Gastrocnemius medialis (tissue), 4 donors: ENCODE measurements at regions not wholly inside any gene's neighbourhood (a gene's known extent, or its start where the extent isn't known, plus 50 kb on each side); places are given as distances from the start of the nearest gene placed in this dataset.

Source experiments
- ATAC-seq, 2 donors: fragments of 150-250 bp; one replicate each; pipeline ENCODE4 v1.9.1; 2016
- DNase-seq, 2 donors: peaks; one replicate each; pipeline ENCODE4 v3.0.0-alpha.2; 2019
- H3K27ac ChIP-seq, 4 donors: fragments of 200-600 bp; sonication (generic); 1 replicate in 1 of 4; 2 replicates in 3 of 4; pipeline ENCODE4 v1.5.1; 2016 to 2018; ENCODE audit warnings: mild to moderate bottlenecking in 2 of 4, moderate library complexity in 1 of 4
- H3K27me3 ChIP-seq, 3 donors: fragments of 200-600 bp; sonication (generic) in 2 of 3; 1 replicate in 1 of 3; 2 replicates in 2 of 3; pipeline versions ENCODE4 v1.5.1 to v1.6.0; 2016 to 2019; ENCODE audit warnings: mild to moderate bottlenecking in 1 of 3, moderate library complexity in 1 of 3
- H3K36me3 ChIP-seq, 2 donors: fragments of 200-600 bp; sonication (generic) in 1 of 2; one replicate each; pipeline ENCODE4 v1.5.1; 2017 to 2018
- H3K4me1 ChIP-seq, 2 donors: fragments of 200-600 bp; sonication (generic) in 1 of 2; one replicate each; pipeline ENCODE4 v1.5.1; 2016 to 2017; ENCODE audit warnings: mild to moderate bottlenecking in 2 of 2
- H3K4me3 ChIP-seq, 4 donors: fragments of 200-600 bp; sonication (generic) in 3 of 4; 1 replicate in 1 of 4; 2 replicates in 3 of 4; pipeline ENCODE4 v1.5.1; 2016 to 2019; ENCODE audit warnings: mild to moderate bottlenecking in 2 of 4
- H3K9me3 ChIP-seq, 3 donors: fragments of 200-600 bp; sonication (generic) in 2 of 3; 1 replicate in 1 of 3; 2 replicates in 2 of 3; pipeline ENCODE4 v1.5.1; 2016 to 2019
- POLR2A ChIP-seq, 2 donors: fragments of 450-650 bp; IDR thresholded peaks; one replicate each; pipeline ENCODE4 v1.6.1; 2017; ENCODE audit warnings: antibody characterized with exemption in 2 of 2, mild to moderate bottlenecking in 2 of 2, moderate library complexity in 2 of 2
- in situ Hi-C, 4 donors: fragments of 200-750 bp; cut with MboI; loops; one replicate each; pipeline versions ENCODE4 v1.15.0 to v1.8.0; 2017; ENCODE audit warnings: low sequenced_read_pairs in 4 of 4
- intact Hi-C: fragments of 100-400 bp; cut with DNase I; formaldehyde crosslinking; loops from one replicate; pipeline ENCODE4 v1.15.1; 2023; ENCODE audit warnings: low total_unique reads
- TF ChIP-seq, protein P1 (sequence below), 5 experiments: fragments of 450-650 bp in 3 of 5; fragments of 200-600 bp in 2 of 5; sonication (generic) in 2 of 5; IDR thresholded peaks in 4 of 5; conservative IDR thresholded peaks in 1 of 5; 1 replicate in 4 of 5; 2 replicates in 1 of 5; pipeline ENCODE4 v1.5.1; 2016 to 2019; ENCODE audit warnings: antibody characterized with exemption in 5 of 5, mild to moderate bottlenecking in 3 of 5, moderate library complexity in 3 of 5

- ATAC-seq (peak; percentile 78 to 88), DNase-seq (peak; percentile 46 to 62)
- no peak overlapping the region for H3K27ac ChIP-seq
- H3K4me3 ChIP-seq = no peak overlapping the region
- no peaks in the 10 kb centered on the region for H3K9me3 ChIP-seq
- TF ChIP-seq, protein P1, sequence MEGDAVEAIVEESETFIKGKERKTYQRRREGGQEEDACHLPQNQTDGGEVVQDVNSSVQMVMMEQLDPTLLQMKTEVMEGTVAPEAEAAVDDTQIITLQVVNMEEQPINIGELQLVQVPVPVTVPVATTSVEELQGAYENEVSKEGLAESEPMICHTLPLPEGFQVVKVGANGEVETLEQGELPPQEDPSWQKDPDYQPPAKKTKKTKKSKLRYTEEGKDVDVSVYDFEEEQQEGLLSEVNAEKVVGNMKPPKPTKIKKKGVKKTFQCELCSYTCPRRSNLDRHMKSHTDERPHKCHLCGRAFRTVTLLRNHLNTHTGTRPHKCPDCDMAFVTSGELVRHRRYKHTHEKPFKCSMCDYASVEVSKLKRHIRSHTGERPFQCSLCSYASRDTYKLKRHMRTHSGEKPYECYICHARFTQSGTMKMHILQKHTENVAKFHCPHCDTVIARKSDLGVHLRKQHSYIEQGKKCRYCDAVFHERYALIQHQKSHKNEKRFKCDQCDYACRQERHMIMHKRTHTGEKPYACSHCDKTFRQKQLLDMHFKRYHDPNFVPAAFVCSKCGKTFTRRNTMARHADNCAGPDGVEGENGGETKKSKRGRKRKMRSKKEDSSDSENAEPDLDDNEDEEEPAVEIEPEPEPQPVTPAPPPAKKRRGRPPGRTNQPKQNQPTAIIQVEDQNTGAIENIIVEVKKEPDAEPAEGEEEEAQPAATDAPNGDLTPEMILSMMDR (IDR thresholded peaks at IDR 0.05 in 4 of 5, conservative IDR thresholded peaks at IDR 0.05 in 1 of 5) = peak; percentile 91 to 99 (median 96)
- no peak for TF ChIP-seq POLR2A (IDR thresholded peaks at IDR 0.05)
- no peaks in the 10 kb centered on the region for H3K4me1 ChIP-seq
- H3K27me3 ChIP-seq = no peaks in the 10 kb centered on the region
- H3K36me3 ChIP-seq = no peaks in the 10 kb centered on the region
- intact Hi-C loops = loop anchor here (2.0 to 5.0 kb wide), 3 partner anchors 71 to 429 kb away; no protein-coding TSS in a partner anchor
- in situ Hi-C loops = loop anchor here in 2 of 4 donors (25.0 kb wide), 1 partner anchor 199 kb away; the partner anchor contains the start of gene BCR (in 2 of the 2)
Measured at GRCh38 chr22:23385678-23386631, 194.1 kb downstream of the IGLL1 start.

DNA sequence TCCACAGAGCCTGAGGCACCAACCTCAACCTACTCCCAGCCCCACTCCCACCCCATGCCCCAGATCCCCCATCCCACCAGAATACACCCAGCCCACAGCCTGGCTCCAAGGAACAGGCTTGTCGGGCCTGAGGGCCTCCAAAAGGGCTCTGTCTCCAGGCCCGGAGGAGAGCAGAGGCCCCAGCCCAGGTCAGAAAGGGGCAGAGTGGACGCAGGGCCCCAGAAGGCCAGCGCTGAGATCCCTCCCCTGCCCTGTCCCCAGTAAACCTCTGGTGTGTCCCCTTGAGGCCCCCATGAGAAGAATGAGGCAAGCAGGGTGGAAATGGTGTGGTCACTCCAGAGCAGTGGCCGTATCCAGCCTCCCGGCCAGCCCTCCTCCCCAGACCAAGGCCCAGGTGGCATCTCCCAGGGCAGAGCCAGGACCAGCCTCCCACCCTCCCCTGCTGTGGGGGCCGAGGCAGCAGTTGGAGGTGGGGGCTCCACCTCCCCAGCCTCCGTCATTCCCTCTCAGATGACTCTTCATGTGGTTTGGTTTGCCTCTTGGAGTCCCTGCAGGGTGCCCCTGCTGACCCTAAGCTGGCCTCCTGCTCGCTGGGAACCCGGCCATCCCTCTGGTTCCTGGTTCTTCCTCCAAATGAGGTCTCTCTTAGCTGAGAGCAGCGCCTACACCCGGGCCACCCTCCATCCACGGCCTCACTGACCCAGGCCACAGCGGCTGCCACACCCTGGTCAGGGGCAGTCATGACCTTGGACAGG is 195.0 kb downstream of the IGLL1 start:
- Histone ChIP-seq H3K9me3 (no peaks in the 10 kb centered on the region), H3K36me3 (no peaks in the 10 kb centered on the region), H3K27me3 (no peaks in the 10 kb centered on the region), H3K27ac (no peak overlapping the region), H3K4me1 (no peaks in the 10 kb centered on the region), H3K4me3 (no peak overlapping the region)
- no peak for DNase-seq
- ATAC-seq = no peak
- in situ Hi-C loops (loop anchor here in 2 of 4 donors (25.0 kb wide), 1 partner anchor 198 kb away; the partner anchor contains the start of gene BCR (in 2 of the 2)), intact Hi-C loops (loop anchor here (5.0 kb wide), 2 partner anchors 208 to 428 kb away; no protein-coding TSS in a partner anchor)
- no peak for TF ChIP-seq POLR2A (IDR thresholded peaks at IDR 0.05)
- TF ChIP-seq, protein P1 (IDR thresholded peaks at IDR 0.05 in 4 of 5, conservative IDR thresholded peaks at IDR 0.05 in 1 of 5) = no peak

- in situ Hi-C loops (loop anchor here in 2 of 4 donors (25.0 kb wide), 1 partner anchor 197 kb away; the partner anchor contains the start of gene BCR (in 2 of the 2)), intact Hi-C loops (no loop called here)
- H3K9me3 ChIP-seq = no peaks in the 10 kb centered on the region
- no peaks in the 10 kb centered on the region for H3K4me1 ChIP-seq
- no peak for TF ChIP-seq POLR2A (IDR thresholded peaks at IDR 0.05)
- TF ChIP-seq, protein P1 (IDR thresholded peaks at IDR 0.05 in 4 of 5, conservative IDR thresholded peaks at IDR 0.05 in 1 of 5) = no peak
- no peak for ATAC-seq
- H3K36me3 ChIP-seq = no peaks in the 10 kb centered on the region
- no peak overlapping the region for H3K4me3 ChIP-seq
- H3K27me3 ChIP-seq = no peaks in the 10 kb centered on the region
- H3K27ac ChIP-seq = no peak overlapping the region
- DNase-seq = no peak
Measured at GRCh38 chr22:23384431-23384830, 195.7 kb downstream of the IGLL1 start.

GRCh38 chr22:23383491-23384361 is 196.4 kb downstream of the IGLL1 start:
- H3K36me3 ChIP-seq = no peaks in the 10 kb centered on the region
- no peak overlapping the region for H3K4me3 ChIP-seq
- ATAC-seq = no peak
- intact Hi-C loops = no loop called here
- H3K4me1 ChIP-seq = no peaks in the 10 kb centered on the region
- TF ChIP-seq, protein P1 (IDR thresholded peaks at IDR 0.05 in 4 of 5, conservative IDR thresholded peaks at IDR 0.05 in 1 of 5) = no peak
- TF ChIP-seq POLR2A (IDR thresholded peaks at IDR 0.05) = no peak
- H3K9me3 ChIP-seq = no peaks in the 10 kb centered on the region
- H3K27ac ChIP-seq = no peak overlapping the region
- no peaks in the 10 kb centered on the region for H3K27me3 ChIP-seq
- DNase-seq = no peak
- in situ Hi-C loops = loop anchor here in 2 of 4 donors (25.0 kb wide), 1 partner anchor 196 kb away; the partner anchor contains the start of gene BCR (in 2 of the 2)
